EH (cell line): ENCODE measurements at regions not wholly inside any gene's neighbourhood (a gene's known extent, or its start where the extent isn't known, plus 50 kb on each side); places are given as distances from the start of the nearest gene placed in this dataset.
"Not testable (repeated sequence)": the region's sequence is repeated elsewhere in the genome, so short reads cannot be mapped to it uniquely, and the experiment has no call there.

Source experiments
- DNase-seq: peaks from one replicate; pipeline ENCODE4 v3.0.0-alpha.2; 2015; ENCODE audit warnings: low read depth

DNA sequence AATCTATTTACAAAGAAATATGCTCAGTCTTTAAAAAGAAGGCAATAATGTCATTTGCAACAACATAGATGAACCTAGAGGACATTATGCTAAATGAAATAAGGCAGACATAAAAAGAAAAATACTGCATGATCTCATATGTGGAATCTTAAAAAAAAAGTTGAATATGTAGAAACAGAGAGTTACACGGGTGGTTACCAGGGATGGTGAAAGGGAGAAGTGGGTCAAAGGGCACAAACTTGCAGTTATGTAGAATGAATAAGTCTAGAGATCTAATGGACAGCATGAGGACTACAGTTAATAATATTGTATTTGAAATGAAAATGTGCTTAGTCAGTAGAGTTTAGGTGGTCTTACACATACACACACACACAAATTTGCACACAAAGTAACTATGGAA is 88.2 kb upstream of the CCDC71L start:
- DNase-seq = no peak

DNA sequence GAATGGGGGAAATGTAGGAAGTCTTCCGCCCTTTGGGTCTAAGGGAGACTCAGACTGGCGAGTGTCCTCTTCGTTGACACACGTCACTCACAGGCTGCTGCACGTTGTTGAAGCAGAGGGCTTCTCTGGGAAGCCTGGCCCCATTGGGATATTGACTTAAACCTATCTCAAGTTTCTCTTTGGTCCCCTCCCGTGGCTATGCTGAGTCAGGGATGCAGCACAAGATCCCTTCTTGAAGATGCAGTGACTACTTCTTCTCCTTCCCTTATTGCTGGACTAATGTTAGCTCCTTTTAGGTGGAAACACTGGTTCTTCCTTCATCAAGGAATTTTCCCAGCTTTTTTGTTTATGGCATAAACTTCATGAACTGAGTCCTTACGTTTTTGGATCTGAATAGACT is 89.8 kb upstream of the CCDC71L start:
- no peak for DNase-seq

GRCh38 chr7:106752367-106752766 is 91.4 kb upstream of the CCDC71L start:
- no peak for DNase-seq

GRCh38 chr7:106755024-106755423 is 94.1 kb upstream of the CCDC71L start:
- DNase-seq = not testable (repeated sequence)

DNA sequence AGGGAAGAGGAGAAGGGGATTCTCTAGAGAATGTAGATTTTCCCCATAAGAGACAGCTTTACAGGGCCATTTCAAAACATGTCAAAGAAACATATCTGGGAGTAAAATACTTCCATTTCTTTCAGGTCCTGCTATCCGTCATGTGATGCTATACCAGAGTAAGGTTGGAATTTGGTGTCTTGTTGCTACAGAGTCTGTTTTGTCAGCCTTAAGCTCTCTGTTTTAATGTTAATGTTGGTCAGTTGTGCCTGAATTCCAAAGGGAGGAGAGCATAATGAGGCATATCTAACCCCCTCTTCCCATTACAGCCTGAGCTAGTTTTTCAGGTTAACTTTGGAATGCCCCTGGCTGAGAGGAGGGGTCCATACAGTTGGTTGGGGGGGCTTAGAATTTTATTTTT is 94.7 kb upstream of the CCDC71L start:
- DNase-seq = no peak

DNA sequence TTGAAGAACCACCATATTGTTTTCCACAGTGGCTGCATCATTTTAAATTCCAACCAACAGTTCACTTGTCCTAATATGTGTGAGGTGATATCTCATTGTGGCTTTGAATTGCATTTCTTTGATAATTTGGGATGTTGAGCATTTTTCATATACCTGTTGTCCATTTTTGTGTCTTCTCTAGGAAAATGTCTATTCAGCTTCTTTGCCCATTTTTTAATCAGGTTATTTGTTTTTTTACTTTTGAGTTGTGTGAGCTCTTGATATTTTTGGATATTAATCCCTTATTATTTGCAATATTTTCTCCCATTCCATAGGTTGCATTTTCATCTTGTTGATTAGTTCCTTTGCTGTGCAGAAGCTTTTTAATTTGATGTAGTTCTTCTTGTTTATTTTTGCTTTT is 95.1 kb upstream of the CCDC71L start:
- DNase-seq = no peak

DNA sequence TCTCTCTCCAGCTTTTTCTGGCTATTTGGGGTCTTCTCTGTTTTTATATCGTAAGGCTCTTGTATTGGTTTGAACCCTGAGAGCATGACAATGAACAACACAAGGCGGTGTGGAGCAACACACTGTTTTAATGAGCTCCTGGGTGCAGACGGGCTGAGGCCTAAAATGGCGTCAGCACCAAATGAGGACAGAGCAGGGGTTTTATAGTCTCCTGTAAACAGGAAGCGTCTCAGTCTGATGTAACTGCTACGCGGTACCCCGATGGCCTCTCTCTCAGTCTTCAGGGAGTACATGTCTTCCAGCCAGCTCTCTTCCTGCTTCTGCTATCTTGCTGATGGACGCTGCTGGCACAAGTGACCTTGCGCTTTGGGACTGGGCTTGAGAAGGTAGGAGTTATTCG is 95.9 kb upstream of the CCDC71L start:
- DNase-seq = no peak

- peak; percentile 76 for DNase-seq
Measured at GRCh38 chr7:106757846-106758245, 96.9 kb upstream of the CCDC71L start.

- DNase-seq = not testable (repeated sequence)
Measured at GRCh38 chr7:106762845-106763244, 101.9 kb upstream of the CCDC71L start.

- DNase-seq = no peak
Measured at GRCh38 chr7:106763717-106764116, 101.4 kb upstream of the PIK3CG start.

DNA sequence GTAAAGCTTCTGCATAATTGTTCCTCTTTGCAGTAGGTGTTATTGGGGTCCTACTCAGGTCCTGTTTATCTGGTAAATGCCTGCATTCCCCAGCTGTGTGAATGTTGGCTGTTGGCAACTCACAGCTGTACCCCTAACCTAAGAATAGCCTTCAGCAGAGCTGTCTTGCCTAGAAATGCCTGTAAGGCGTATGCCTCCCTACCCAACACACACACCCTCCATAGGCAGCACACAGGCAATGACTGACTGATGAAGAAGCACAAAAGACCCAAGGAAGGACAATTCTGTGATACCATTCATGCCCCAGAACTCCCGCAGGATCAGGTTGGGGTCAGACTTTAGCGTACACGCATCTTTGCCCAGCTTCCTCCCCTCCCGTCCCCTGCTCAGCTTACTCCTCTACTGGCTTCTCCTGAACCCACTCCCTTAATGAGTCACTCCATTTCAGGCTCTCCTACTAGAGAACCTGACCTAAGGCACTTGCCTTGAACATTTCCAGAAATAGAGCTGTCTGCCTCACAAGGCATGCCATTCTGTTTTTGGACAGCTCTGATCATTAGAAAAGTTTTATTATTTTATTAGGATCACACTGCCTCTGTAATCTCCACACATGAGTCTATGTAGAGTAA is 99.2 kb upstream of the PIK3CG start:
- peak; percentile 48 for DNase-seq

- peak; percentile 38 for DNase-seq
Measured at GRCh38 chr7:106766551-106766950, 98.5 kb upstream of the PIK3CG start.

DNA sequence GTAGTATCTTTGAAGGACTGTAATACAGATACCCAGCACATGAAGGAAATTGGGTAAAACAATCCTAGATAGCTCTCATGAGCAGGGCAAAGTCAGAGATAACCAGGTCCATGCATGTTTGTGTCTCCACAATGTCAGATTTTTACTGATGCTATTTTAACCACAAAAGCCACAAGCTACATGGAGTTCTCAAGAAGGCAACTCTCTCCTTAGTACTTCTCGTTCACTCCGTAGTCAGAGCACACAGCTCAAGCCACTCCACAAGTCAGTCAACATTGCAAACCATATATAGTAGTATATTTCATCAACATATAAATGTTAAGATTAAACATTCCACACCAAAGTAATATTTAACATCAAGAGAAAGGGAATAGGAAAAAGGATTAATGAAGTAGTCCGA is 98.0 kb upstream of the PIK3CG start:
- peak; percentile 68 for DNase-seq

GRCh38 chr7:106767498-106768323 is 97.4 kb upstream of the PIK3CG start:
- DNase-seq = peak; percentile 66

- DNase-seq = no peak
Measured at GRCh38 chr7:106768324-106768751, 96.7 kb upstream of the PIK3CG start.

- peak; percentile 94 for DNase-seq
Measured at GRCh38 chr7:106770191-106770590, 94.9 kb upstream of the PIK3CG start.

DNA sequence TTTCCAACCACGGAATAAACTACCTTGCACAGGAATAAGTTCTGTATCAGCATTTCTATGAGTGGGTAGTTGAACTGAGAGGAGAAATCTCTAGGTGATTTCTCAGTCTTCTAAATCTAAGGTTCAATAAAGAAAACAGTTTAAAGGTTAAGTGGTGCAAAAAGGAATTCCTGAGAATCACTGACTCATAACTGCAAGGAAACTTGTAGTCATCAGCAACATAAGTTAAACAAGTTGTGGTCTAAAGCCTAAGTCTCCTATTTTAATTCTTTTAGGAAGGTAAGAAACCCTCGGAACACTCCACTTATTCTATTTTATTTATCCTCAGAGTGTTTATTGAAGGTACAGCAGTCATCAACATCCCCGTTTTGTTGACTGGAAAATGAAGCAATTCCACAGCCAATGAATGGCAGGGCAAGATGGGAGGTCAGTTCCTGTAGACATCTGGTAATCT is 92.4 kb upstream of the PIK3CG start:
- peak; percentile 80 for DNase-seq

DNA sequence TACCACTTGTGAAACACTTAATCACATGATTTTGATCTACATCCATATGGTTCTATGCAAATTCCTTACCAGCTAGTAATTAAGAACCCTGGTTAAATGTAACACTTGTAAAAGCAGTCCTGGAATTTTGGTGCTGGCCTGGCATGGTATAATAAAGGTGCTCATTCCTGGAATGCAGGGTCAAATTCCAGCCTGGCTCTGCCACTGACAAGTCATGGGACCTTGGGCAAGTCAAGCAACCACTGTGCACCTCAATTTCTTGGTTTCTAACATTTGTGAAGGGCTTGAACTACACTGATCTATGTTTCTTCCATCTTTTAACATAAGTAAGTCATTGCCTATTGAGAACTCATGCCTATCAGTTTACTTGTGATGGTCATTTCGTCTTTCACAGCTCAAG is 91.9 kb upstream of the PIK3CG start:
- no peak for DNase-seq

- no peak for DNase-seq
Measured at GRCh38 chr7:106773721-106774120, 91.4 kb upstream of the PIK3CG start.

- no peak for DNase-seq
Measured at GRCh38 chr7:106774213-106774767, 90.8 kb upstream of the PIK3CG start.

DNA sequence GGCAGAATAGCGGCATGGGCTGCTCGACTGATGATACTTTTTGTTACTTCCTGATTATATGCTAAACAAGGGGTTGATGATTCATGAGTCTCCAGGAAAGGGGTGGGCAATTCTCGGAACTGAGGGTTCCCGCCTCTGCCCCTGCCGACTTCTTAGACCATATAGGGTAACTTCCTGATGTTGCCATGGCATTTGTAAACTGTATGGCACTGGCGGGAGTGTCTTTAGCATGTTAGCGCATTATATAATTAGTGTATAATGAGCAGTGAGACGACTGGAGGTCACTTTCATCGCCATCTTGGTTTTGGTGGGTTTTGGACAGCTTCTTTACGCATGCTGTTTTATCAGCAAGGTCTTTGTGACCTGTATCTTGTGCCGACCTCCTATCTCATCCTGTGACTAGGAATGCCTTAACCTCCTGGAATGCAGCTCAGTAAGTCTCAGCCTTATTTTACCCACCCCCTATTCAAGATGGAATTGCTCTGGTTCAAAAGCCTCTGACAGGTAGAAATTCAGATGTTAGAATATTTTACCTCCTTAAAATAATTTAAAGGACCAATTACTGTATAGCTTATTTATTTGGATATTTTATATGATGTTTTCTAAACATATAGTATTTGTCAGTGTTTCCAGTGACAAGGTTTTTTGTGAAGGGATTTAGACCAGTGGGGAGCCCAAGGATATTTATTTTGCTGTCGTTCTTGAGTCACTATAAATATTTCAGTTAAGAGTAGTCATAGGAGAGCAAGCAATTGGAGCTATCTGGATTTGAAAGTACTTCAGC is 90.1 kb upstream of the PIK3CG start:
- no peak for DNase-seq

DNA sequence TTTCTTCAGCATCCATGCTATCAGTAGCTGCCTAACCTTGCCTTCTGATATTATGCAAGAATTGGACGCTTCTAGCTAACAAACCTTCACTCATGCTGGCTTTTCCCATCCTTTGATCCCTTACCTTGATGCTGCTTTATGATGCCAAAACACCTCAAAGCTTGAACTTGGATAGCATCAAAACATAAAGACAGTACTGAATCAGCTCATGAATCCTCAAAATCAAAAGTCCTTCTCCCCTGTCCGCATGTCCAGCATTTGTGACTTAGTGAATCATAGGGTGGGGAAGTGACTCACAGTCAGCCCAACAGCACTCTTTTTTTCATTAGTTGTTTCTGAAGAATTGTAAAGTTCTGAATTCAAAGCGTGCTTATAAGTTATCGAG is 89.5 kb upstream of the PIK3CG start:
- peak; percentile 87 for DNase-seq
